OCI-LY7 (cell line): ENCODE measurements at regions not wholly inside any gene's neighbourhood (a gene's known extent, or its start where the extent isn't known, plus 50 kb on each side); places are given as distances from the start of the nearest gene placed in this dataset.

Experiments used
- EZH2phosphoT487 ChIP-seq: fragments of 200-600 bp; sonication (generic); IDR thresholded peaks from 2 replicates; pipeline ENCODE4 v1.6.1; 2018; ENCODE audit warnings: low read depth, borderline replicate concordance, mild to moderate bottlenecking, mixed run types, antibody characterized with exemption, low read length, moderate library complexity, mixed read lengths
- TF ChIP-seq, protein P1 (sequence below): fragments of 200-600 bp; sonication (generic); conservative IDR thresholded peaks from 2 replicates; pipeline ENCODE4 v1.5.1; 2014; ENCODE audit warnings: mild to moderate bottlenecking, antibody characterized with exemption, low read length, moderate library complexity, mixed read lengths

DNA sequence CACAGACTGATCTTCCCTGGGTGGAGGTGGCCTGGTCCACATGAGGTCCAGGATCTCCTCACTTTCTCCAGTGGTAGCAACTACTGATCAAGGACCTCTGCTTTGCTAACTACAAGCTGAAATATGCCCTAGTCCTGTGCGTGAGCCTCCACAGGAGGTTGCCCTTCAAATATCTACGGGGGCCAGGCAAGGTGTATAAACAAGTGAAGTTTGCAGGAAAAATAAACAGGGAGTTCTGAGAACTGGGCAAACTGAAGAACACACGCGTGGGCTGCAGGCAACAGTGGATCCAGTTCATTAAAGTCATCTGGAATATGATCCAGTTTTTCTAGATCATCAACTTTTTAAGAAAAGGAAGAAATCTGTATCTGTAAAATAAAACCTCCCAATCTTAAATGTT lies 167.5 kb upstream of the NR3C1 start:
- TF ChIP-seq, protein P1, sequence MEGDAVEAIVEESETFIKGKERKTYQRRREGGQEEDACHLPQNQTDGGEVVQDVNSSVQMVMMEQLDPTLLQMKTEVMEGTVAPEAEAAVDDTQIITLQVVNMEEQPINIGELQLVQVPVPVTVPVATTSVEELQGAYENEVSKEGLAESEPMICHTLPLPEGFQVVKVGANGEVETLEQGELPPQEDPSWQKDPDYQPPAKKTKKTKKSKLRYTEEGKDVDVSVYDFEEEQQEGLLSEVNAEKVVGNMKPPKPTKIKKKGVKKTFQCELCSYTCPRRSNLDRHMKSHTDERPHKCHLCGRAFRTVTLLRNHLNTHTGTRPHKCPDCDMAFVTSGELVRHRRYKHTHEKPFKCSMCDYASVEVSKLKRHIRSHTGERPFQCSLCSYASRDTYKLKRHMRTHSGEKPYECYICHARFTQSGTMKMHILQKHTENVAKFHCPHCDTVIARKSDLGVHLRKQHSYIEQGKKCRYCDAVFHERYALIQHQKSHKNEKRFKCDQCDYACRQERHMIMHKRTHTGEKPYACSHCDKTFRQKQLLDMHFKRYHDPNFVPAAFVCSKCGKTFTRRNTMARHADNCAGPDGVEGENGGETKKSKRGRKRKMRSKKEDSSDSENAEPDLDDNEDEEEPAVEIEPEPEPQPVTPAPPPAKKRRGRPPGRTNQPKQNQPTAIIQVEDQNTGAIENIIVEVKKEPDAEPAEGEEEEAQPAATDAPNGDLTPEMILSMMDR = no peak
- TF ChIP-seq EZH2phosphoT487 = no peak
